ENCODE measurements at regions not wholly inside any gene's neighbourhood (a gene's known extent, or its start where the extent isn't known, plus 50 kb on each side); places are given as distances from the start of the nearest gene placed in this dataset.

DNA sequence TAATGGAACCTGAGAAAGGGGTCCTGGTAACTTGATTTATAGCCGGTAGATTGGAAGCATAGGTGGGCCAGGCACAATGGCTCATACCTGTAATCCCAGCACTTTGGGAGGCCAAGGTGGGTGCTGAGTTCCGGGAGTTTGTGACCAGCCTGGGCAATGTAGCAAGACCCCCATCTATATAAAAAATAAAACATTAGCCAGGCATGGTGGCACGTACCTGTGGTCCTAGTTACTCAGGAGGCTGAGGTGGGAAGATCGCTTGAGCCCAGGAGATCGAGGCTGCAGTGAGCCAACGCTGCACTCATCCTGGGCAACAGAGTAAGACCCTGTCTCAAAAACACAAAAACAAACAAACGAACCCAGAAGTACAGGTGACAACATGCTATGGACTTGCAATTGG lies 76.5 kb downstream of the ZNF281 start:
- no peak for TF ChIP-seq CTCF (IDR thresholded peaks at IDR 0.05)
- TF ChIP-seq POLR2A (IDR thresholded peaks at IDR 0.05): no peak

Data from Peyer's patch (tissue), 4 donors.